A673 (cell line): ENCODE measurements at regions not wholly inside any gene's neighbourhood (a gene's known extent, or its start where the extent isn't known, plus 50 kb on each side); places are given as distances from the start of the nearest gene placed in this dataset.

Experiments
- EZH2 ChIP-seq: fragments of 200-600 bp; sonication (generic); IDR thresholded peaks from 2 replicates; pipeline ENCODE4 v1.6.1; 2017; ENCODE audit warnings: borderline replicate concordance, low read depth, mild to moderate bottlenecking, mixed read lengths, antibody characterized with exemption, low read length; ENCODE audit not compliant: poor library complexity, severe bottlenecking
- TF ChIP-seq, protein P1 (sequence below): fragments of 300-800, 200-600 bp; sonication (generic); conservative IDR thresholded peaks from 2 replicates; pipeline ENCODE4 v1.5.1; 2017; ENCODE audit warnings: low read depth, mild to moderate bottlenecking, antibody characterized with exemption, low read length, moderate library complexity, mixed read lengths

DNA sequence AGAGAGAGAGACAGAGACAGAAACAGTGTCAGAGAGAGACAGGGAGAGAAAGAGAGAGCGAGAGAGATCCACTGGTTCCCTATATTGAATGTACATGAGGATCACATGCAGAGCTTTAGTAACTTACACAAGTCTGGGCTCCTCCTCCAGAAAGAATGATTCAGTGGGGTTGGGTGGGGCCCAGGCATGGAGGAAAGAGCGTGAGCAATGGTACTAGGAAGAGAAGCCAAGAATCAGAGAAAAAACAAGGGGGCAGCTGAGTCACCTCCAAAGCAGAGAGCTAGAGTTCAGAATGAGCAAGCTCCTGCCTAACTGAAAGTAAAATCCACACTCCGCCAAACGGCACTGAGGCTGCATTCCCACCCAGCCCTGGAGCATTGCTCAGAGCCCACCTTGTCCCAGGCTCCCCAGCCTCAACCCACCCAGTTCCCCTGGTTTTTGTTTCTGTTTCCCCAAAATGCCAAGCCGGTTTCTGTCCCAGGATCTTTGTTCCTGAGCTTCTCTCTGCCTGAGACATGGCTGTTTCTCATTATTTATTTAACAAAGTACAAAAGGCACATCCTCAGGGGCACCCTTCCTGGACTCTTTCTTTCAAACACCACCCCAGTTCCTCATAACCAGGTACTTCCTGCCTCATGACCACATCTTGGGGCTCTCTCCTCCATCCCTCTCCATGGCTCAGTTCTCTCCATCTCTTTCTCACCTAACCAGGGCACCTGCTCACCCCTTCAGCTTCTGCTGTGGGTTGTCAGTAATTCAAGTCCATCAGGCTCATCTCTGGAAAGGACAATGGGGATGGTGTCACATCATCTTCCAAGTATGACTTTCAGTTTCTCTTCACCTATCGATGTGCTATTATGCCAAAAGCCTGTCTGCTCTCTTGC, 670.3 kb upstream of the TBX3 start:
- TF ChIP-seq, protein P1, sequence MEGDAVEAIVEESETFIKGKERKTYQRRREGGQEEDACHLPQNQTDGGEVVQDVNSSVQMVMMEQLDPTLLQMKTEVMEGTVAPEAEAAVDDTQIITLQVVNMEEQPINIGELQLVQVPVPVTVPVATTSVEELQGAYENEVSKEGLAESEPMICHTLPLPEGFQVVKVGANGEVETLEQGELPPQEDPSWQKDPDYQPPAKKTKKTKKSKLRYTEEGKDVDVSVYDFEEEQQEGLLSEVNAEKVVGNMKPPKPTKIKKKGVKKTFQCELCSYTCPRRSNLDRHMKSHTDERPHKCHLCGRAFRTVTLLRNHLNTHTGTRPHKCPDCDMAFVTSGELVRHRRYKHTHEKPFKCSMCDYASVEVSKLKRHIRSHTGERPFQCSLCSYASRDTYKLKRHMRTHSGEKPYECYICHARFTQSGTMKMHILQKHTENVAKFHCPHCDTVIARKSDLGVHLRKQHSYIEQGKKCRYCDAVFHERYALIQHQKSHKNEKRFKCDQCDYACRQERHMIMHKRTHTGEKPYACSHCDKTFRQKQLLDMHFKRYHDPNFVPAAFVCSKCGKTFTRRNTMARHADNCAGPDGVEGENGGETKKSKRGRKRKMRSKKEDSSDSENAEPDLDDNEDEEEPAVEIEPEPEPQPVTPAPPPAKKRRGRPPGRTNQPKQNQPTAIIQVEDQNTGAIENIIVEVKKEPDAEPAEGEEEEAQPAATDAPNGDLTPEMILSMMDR: no peak
- TF ChIP-seq EZH2: no peak
